Natural killer cell (primary cell): ENCODE measurements at regions not wholly inside any gene's neighbourhood (a gene's known extent, or its start where the extent isn't known, plus 50 kb on each side); places are given as distances from the start of the nearest gene placed in this dataset.

Experiments
- ATAC-seq, 3 donors: fragments of 150-1000 bp in 2 of 3; fragments of 200-7000 bp in 1 of 3; cut with Tn5 transposase; 1 replicate in 1 of 3; 2 replicates in 2 of 3; pipeline ENCODE4 v1.10.0; 2021; ENCODE audit warnings: mild to moderate bottlenecking in 2 of 3, moderate library complexity in 2 of 3
- DNase-seq, 2 donors: peaks; one replicate each; pipeline versions ENCODE4 v3.0.0 to v3.0.0-alpha.2; 2013 to 2021; ENCODE audit warnings: mixed read lengths in 1 of 2
- H3K27ac ChIP-seq: one replicate; pipeline ENCODE4 v1.5.1; 2013; ENCODE audit warnings: mild to moderate bottlenecking, low read length
- H3K27me3 ChIP-seq: one replicate; pipeline ENCODE4 v1.6.1; 2013; ENCODE audit warnings: low read length; ENCODE audit not compliant: control insufficient read depth, insufficient read depth
- H3K36me3 ChIP-seq: one replicate; pipeline ENCODE4 v1.6.1; 2013; ENCODE audit warnings: low read length; ENCODE audit not compliant: control insufficient read depth, insufficient read depth
- H3K4me1 ChIP-seq: one replicate; pipeline ENCODE4 v1.6.1; 2013; ENCODE audit warnings: low read length; ENCODE audit not compliant: control insufficient read depth, insufficient read depth
- H3K4me3 ChIP-seq: one replicate; pipeline ENCODE4 v1.5.1; 2013; ENCODE audit warnings: low read length
- H3K9me3 ChIP-seq: one replicate; pipeline ENCODE4 v1.6.1; 2013; ENCODE audit warnings: low read length; ENCODE audit not compliant: control insufficient read depth, insufficient read depth
- H3K27ac Mint-ChIP-seq, 2 donors: one replicate each; pipeline ENCODE4 v1.8.0; 2022; ENCODE audit warnings: mild to moderate bottlenecking in 2 of 2, mixed read lengths in 2 of 2, moderate library complexity in 1 of 2
- H3K27me3 Mint-ChIP-seq, 2 donors: one replicate each; pipeline ENCODE4 v1.8.0; 2022; ENCODE audit warnings: low read depth in 2 of 2, mixed read lengths in 2 of 2
- H3K36me3 Mint-ChIP-seq: one replicate; pipeline ENCODE4 v1.8.0; 2022; ENCODE audit warnings: mixed read lengths
- H3K4me1 Mint-ChIP-seq, 2 donors: one replicate each; pipeline ENCODE4 v1.8.0; 2022; ENCODE audit warnings: mixed read lengths in 2 of 2
- H3K4me3 Mint-ChIP-seq: one replicate; pipeline ENCODE4 v1.8.0; 2022; ENCODE audit warnings: mild to moderate bottlenecking, moderate library complexity, mixed read lengths
- H3K9me3 Mint-ChIP-seq, 2 donors: one replicate each; pipeline ENCODE4 v1.8.0; 2022; ENCODE audit warnings: mixed read lengths in 2 of 2
- CTCF ChIP-seq: fragments of 200-600 bp; IDR thresholded peaks from one replicate; pipeline ENCODE4 v1.8.0; 2022; ENCODE audit warnings: antibody characterized with exemption
- WGBS: methylation state at CpG from one replicate; pipeline ENCODE4 v1.1.7; 2013; ENCODE audit warnings: missing lambda C conversion rate; ENCODE audit not compliant: insufficient coverage; 5-methylcytosine and 5-hydroxymethylcytosine counted together
- intact Hi-C: fragments of 100-400 bp; cut with micrococcal nuclease; formaldehyde crosslinking; loops from one replicate; pipeline ENCODE4 v1.14.2; 2022

- Histone ChIP-seq H3K36me3 (no peaks in the 10 kb centered on the region), H3K4me3 (no peak overlapping the region), H3K27ac (no peak overlapping the region), H3K4me1 (no peaks in the 10 kb centered on the region), H3K9me3 (peaks cover 15% of the 10 kb centered on the region), H3K27me3 (no peaks in the 10 kb centered on the region)
- Mint-ChIP-seq H3K27ac (no peak overlapping the region), H3K27me3 (no peaks in the 10 kb centered on the region), H3K36me3 (no peaks in the 10 kb centered on the region), H3K9me3 (peaks cover 9 to 17% of the 10 kb centered on the region in 2 donors), H3K4me1 (no peaks in the 10 kb centered on the region), H3K4me3 (no peak overlapping the region)
- TF ChIP-seq CTCF: no peak
- no peak for ATAC-seq
- 84% methylated on average over 3 of the region's 3 CpGs for WGBS
- no peak for DNase-seq
- intact Hi-C loops: no loop called here
These were observed 811.4 kb downstream of the DACH1 start for GRCh38 chr13:71055644-71056043.

GRCh38 chr13:71055047-71055446 is 812.0 kb downstream of the DACH1 start:
- Histone ChIP-seq H3K9me3 (peaks cover 10% of the 10 kb centered on the region), H3K4me3 (no peak overlapping the region), H3K27me3 (no peaks in the 10 kb centered on the region), H3K27ac (no peak overlapping the region), H3K36me3 (no peaks in the 10 kb centered on the region), H3K4me1 (no peaks in the 10 kb centered on the region)
- H3K27me3 Mint-ChIP-seq: no peaks in the 10 kb centered on the region
- H3K9me3 Mint-ChIP-seq: peaks cover 9 to 17% of the 10 kb centered on the region in 2 donors
- no peak overlapping the region for H3K27ac Mint-ChIP-seq
- no peak overlapping the region for H3K4me3 Mint-ChIP-seq
- intact Hi-C loops: no loop called here
- no peak for ATAC-seq
- H3K36me3 Mint-ChIP-seq: no peaks in the 10 kb centered on the region
- TF ChIP-seq CTCF: no peak
- no CpG with 5 or more reads among the region's 1 CpG for WGBS
- no peak for DNase-seq
- H3K4me1 Mint-ChIP-seq: no peaks in the 10 kb centered on the region

DNA sequence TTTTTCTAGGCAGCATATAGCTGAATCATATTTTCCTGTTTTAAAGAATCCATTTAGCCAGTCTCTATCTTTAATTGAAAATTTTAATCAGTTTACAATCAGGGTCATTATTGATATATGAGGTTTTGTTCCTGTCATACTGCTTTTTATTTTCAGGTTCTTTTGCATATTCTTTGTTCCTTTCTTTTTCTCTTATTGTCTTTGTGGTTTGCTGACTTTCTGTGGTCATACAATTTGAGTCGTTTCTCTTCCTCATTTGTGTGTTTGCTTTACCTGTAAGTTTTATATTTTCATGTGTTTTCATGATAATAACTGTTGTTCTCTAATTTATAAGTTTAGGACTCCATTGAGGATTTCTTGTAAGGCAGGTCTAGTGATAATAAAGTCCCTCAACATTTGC is 812.6 kb downstream of the DACH1 start:
- Mint-ChIP-seq H3K27ac (no peak overlapping the region), H3K9me3 (peaks cover 9 to 20% of the 10 kb centered on the region in 2 donors), H3K27me3 (no peaks in the 10 kb centered on the region), H3K4me3 (no peak overlapping the region), H3K4me1 (no peaks in the 10 kb centered on the region), H3K36me3 (no peaks in the 10 kb centered on the region)
- no CpG with 5 or more reads among the region's 1 CpG for WGBS
- no peaks in the 10 kb centered on the region for H3K27me3 ChIP-seq
- peaks cover 10% of the 10 kb centered on the region for H3K9me3 ChIP-seq
- H3K36me3 ChIP-seq: no peaks in the 10 kb centered on the region
- no peak for TF ChIP-seq CTCF
- no peak for ATAC-seq
- no peak overlapping the region for H3K4me3 ChIP-seq
- H3K27ac ChIP-seq: no peak overlapping the region
- no peak for DNase-seq
- intact Hi-C loops: no loop called here
- no peaks in the 10 kb centered on the region for H3K4me1 ChIP-seq

GRCh38 chr13:71051573-71051972 is 815.4 kb downstream of the DACH1 start:
- no peak overlapping the region for H3K27ac Mint-ChIP-seq
- ATAC-seq: no peak
- WGBS: 90% methylated on average over 2 of the region's 2 CpGs
- intact Hi-C loops: no loop called here
- DNase-seq: no peak
- H3K36me3 Mint-ChIP-seq: peaks cover 8% of the 10 kb centered on the region
- H3K27me3 Mint-ChIP-seq: no peaks in the 10 kb centered on the region
- no peaks in the 10 kb centered on the region for H3K36me3 ChIP-seq
- H3K4me3 ChIP-seq: no peak overlapping the region
- no peaks in the 10 kb centered on the region for H3K27me3 ChIP-seq
- peaks cover 9% of the 10 kb centered on the region for H3K9me3 ChIP-seq
- H3K9me3 Mint-ChIP-seq: peaks cover 13 to 20% of the 10 kb centered on the region in 2 donors
- no peak overlapping the region for H3K4me3 Mint-ChIP-seq
- H3K4me1 Mint-ChIP-seq: no peaks in the 10 kb centered on the region
- H3K27ac ChIP-seq: no peak overlapping the region
- no peak for TF ChIP-seq CTCF
- H3K4me1 ChIP-seq: no peaks in the 10 kb centered on the region
